ENCODE measurements at regions not wholly inside any gene's neighbourhood (a gene's known extent, or its start where the extent isn't known, plus 50 kb on each side); places are given as distances from the start of the nearest gene placed in this dataset.

DNA sequence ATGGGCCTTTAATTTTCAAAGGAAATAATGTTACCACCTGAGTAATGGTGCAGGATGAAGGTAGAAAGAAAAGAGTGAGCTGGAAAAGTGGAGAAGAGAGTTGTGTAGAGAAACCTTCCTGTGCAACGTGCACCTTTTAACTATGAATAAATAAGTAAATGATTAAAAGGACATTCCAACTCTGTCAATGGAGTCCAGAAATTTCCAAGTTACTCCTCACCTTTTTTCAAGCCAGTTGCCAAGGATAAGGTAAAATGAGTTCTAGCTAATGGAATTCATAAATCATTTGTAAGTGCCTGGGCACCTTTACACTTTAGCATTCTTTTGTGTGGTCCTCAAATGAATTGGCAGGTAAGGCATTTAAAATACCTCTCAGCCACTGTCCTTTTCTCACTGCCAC is 549.4 kb upstream of the NRP1 start:
- Histone ChIP-seq H4K20me1 (ENCODE audit: insufficient read depth) (no peaks in the 10 kb centered on the region), H3K4me1 (ENCODE audit: low read depth, poor library complexity, severe bottlenecking) (no peaks in the 10 kb centered on the region), H3K4me2 (no peak overlapping the region), H3K27me3 (ENCODE audit: insufficient read depth, low read depth) (no peaks in the 10 kb centered on the region), H2AFZ (ENCODE audit: low read depth) (no peak overlapping the region), H3K4me3 (IDR thresholded peaks at IDR 0.05; ENCODE audit: insufficient read depth, low read depth, low read length) (no peak overlapping the region), H3K9ac (no peak overlapping the region), H3K79me2 (ENCODE audit: insufficient read depth, low read depth) (no peaks in the 10 kb centered on the region), H3K27ac (no peak overlapping the region), H3K36me3 (ENCODE audit: insufficient read depth) (no peaks in the 10 kb centered on the region)
- TF ChIP-seq, protein P1, sequence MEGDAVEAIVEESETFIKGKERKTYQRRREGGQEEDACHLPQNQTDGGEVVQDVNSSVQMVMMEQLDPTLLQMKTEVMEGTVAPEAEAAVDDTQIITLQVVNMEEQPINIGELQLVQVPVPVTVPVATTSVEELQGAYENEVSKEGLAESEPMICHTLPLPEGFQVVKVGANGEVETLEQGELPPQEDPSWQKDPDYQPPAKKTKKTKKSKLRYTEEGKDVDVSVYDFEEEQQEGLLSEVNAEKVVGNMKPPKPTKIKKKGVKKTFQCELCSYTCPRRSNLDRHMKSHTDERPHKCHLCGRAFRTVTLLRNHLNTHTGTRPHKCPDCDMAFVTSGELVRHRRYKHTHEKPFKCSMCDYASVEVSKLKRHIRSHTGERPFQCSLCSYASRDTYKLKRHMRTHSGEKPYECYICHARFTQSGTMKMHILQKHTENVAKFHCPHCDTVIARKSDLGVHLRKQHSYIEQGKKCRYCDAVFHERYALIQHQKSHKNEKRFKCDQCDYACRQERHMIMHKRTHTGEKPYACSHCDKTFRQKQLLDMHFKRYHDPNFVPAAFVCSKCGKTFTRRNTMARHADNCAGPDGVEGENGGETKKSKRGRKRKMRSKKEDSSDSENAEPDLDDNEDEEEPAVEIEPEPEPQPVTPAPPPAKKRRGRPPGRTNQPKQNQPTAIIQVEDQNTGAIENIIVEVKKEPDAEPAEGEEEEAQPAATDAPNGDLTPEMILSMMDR (conservative IDR thresholded peaks at IDR 0.05; ENCODE audit: low read depth, low read length) = no peak

DNA sequence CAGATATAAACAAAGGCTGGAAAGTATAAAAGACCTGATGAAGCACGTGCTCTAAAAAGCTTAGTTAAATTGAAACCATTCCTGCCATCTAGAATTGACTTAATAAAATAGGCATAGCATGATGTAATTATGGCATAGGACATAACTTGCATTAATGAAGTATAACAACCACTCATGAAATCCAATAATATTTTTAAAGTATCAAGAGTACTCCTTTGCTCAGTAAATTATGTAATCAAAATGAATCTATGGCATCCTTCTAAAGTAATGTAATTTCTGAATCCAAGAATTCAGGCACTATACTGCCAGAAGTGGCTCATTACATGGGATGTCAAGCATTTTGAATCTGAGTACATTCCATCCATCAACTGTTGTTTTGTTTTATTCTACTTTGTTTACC is 548.5 kb upstream of the NRP1 start:
- Histone ChIP-seq H3K9ac (no peak overlapping the region), H4K20me1 (ENCODE audit: insufficient read depth) (no peaks in the 10 kb centered on the region), H2AFZ (ENCODE audit: low read depth) (no peak overlapping the region), H3K79me2 (ENCODE audit: insufficient read depth, low read depth) (no peaks in the 10 kb centered on the region), H3K4me3 (IDR thresholded peaks at IDR 0.05; ENCODE audit: insufficient read depth, low read depth, low read length) (no peak overlapping the region), H3K27ac (no peak overlapping the region), H3K36me3 (ENCODE audit: insufficient read depth) (no peaks in the 10 kb centered on the region), H3K27me3 (ENCODE audit: insufficient read depth, low read depth) (no peaks in the 10 kb centered on the region), H3K4me1 (ENCODE audit: low read depth, poor library complexity, severe bottlenecking) (no peaks in the 10 kb centered on the region), H3K4me2 (no peak overlapping the region)
- TF ChIP-seq, protein P1 (conservative IDR thresholded peaks at IDR 0.05; ENCODE audit: low read depth, low read length) = no peak

- Histone ChIP-seq H3K79me2 (ENCODE audit: insufficient read depth, low read depth) (no peaks in the 10 kb centered on the region), H3K36me3 (ENCODE audit: insufficient read depth) (no peaks in the 10 kb centered on the region), H3K9ac (no peak overlapping the region), H4K20me1 (ENCODE audit: insufficient read depth) (no peaks in the 10 kb centered on the region), H3K4me1 (ENCODE audit: low read depth, poor library complexity, severe bottlenecking) (no peaks in the 10 kb centered on the region), H3K27me3 (ENCODE audit: insufficient read depth, low read depth) (no peaks in the 10 kb centered on the region), H2AFZ (ENCODE audit: low read depth) (no peak overlapping the region), H3K27ac (no peak overlapping the region), H3K4me3 (IDR thresholded peaks at IDR 0.05; ENCODE audit: insufficient read depth, low read depth, low read length) (no peak overlapping the region), H3K4me2 (no peak overlapping the region)
- TF ChIP-seq, protein P1 (conservative IDR thresholded peaks at IDR 0.05; ENCODE audit: low read depth, low read length) = no peak
Measured at GRCh38 chr10:33880291-33880690, 545.8 kb upstream of the NRP1 start.

DNA sequence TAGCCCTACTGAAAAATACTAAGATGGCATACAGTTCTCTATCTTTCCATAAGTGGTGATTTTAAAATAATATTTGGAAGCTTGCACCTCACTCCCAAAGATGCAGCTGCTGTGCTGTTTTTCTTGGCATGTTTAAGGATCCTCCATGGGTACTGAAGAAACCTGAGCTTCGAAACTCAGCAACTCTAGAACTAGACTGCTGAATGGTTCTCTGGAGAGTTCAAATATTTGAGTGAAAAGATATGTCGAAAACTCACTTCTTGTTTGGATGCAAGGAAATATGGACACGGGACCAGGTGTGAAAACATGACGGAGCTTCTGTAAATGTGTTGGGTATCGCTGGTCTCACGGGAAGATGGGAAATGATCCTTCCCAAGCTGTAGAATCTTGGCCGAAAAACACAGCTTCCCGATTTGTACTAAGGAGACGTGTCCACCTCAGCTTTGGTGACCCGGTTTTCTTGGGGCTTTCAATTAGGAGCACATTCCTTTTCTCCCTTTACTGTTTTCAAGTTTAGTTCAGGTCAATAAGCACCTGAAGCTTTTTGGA is 543.8 kb upstream of the NRP1 start:
- Histone ChIP-seq H3K27me3 (ENCODE audit: insufficient read depth, low read depth) (no peaks in the 10 kb centered on the region), H3K79me2 (ENCODE audit: insufficient read depth, low read depth) (no peaks in the 10 kb centered on the region), H2AFZ (ENCODE audit: low read depth) (no peak overlapping the region), H3K9ac (no peak overlapping the region), H3K4me2 (no peak overlapping the region), H3K36me3 (ENCODE audit: insufficient read depth) (no peaks in the 10 kb centered on the region), H3K27ac (no peak overlapping the region), H4K20me1 (ENCODE audit: insufficient read depth) (no peaks in the 10 kb centered on the region), H3K4me1 (ENCODE audit: low read depth, poor library complexity, severe bottlenecking) (no peaks in the 10 kb centered on the region), H3K4me3 (IDR thresholded peaks at IDR 0.05; ENCODE audit: insufficient read depth, low read depth, low read length) (no peak overlapping the region)
- TF ChIP-seq, protein P1 (conservative IDR thresholded peaks at IDR 0.05; ENCODE audit: low read depth, low read length) = no peak

All from KMS-11 (cell line).